ENCODE measurements at regions not wholly inside any gene's neighbourhood (a gene's known extent, or its start where the extent isn't known, plus 50 kb on each side); places are given as distances from the start of the nearest gene placed in this dataset.
"Not testable (repeated sequence)": the region's sequence is repeated elsewhere in the genome, so short reads cannot be mapped to it uniquely, and the experiment has no call there.

- ATAC-seq; H3K4me1 ChIP-seq; H3K9me3 ChIP-seq; H3K27me3 ChIP-seq; H3K4me3 ChIP-seq; DNase-seq; H3K27ac ChIP-seq; intact Hi-C loops (cut with DNase I); H3K36me3 ChIP-seq: not testable (repeated sequence)
Measured at GRCh38 chr11:49579492-49579891, 371.1 kb upstream of the FOLH1 start.

- ATAC-seq; intact Hi-C loops (cut with DNase I); H3K36me3 ChIP-seq; H3K27ac ChIP-seq; H3K9me3 ChIP-seq; DNase-seq; H3K4me3 ChIP-seq; H3K27me3 ChIP-seq; H3K4me1 ChIP-seq: not testable (repeated sequence)
Measured at GRCh38 chr11:49585495-49585894, 366.7 kb upstream of the OR4C13 start.

GRCh38 chr11:49608892-49609291 lies 343.3 kb upstream of the OR4C13 start:
- H3K36me3 ChIP-seq; H3K27ac ChIP-seq; H3K9me3 ChIP-seq; intact Hi-C loops (cut with DNase I); H3K4me3 ChIP-seq; ATAC-seq; H3K4me1 ChIP-seq; DNase-seq; H3K27me3 ChIP-seq: not testable (repeated sequence)

- H3K27me3 ChIP-seq; DNase-seq; H3K9me3 ChIP-seq; H3K4me3 ChIP-seq; H3K4me1 ChIP-seq; intact Hi-C loops (cut with DNase I); ATAC-seq; H3K36me3 ChIP-seq; H3K27ac ChIP-seq: not testable (repeated sequence)
Measured at GRCh38 chr11:49623872-49624271, 328.3 kb upstream of the OR4C13 start.

GRCh38 chr11:49670705-49671104 lies 281.5 kb upstream of the OR4C13 start:
- DNase-seq; H3K4me3 ChIP-seq; intact Hi-C loops (cut with DNase I); H3K27me3 ChIP-seq; ATAC-seq; H3K9me3 ChIP-seq; H3K36me3 ChIP-seq; H3K4me1 ChIP-seq; H3K27ac ChIP-seq: not testable (repeated sequence)

- DNase-seq; H3K36me3 ChIP-seq; H3K27ac ChIP-seq; H3K27me3 ChIP-seq; ATAC-seq; H3K4me1 ChIP-seq; H3K4me3 ChIP-seq; H3K9me3 ChIP-seq; intact Hi-C loops (cut with DNase I): not testable (repeated sequence)
Measured at GRCh38 chr11:49702121-49702520, 250.1 kb upstream of the OR4C13 start.

- H3K4me3 ChIP-seq; H3K9me3 ChIP-seq; H3K4me1 ChIP-seq; ATAC-seq; H3K27me3 ChIP-seq; H3K27ac ChIP-seq; H3K36me3 ChIP-seq; intact Hi-C loops (cut with DNase I); DNase-seq: not testable (repeated sequence)
Measured at GRCh38 chr11:49750447-49750846, 201.7 kb upstream of the OR4C13 start.

GRCh38 chr11:49750960-49751359 lies 201.2 kb upstream of the OR4C13 start:
- H3K27ac ChIP-seq; intact Hi-C loops (cut with DNase I); H3K4me1 ChIP-seq; H3K9me3 ChIP-seq; H3K4me3 ChIP-seq; DNase-seq; H3K27me3 ChIP-seq; ATAC-seq; H3K36me3 ChIP-seq: not testable (repeated sequence)

GRCh38 chr11:49780791-49781190 lies 171.4 kb upstream of the OR4C13 start:
- H3K27ac ChIP-seq; intact Hi-C loops (cut with DNase I); ATAC-seq; H3K4me3 ChIP-seq; H3K27me3 ChIP-seq; H3K4me1 ChIP-seq; H3K36me3 ChIP-seq; H3K9me3 ChIP-seq: not testable (repeated sequence)
- peak in 1 of 4 donors; percentile 19 for DNase-seq

GRCh38 chr11:49782000-49782399 lies 170.2 kb upstream of the OR4C13 start:
- DNase-seq; ATAC-seq; intact Hi-C loops (cut with DNase I): not testable (repeated sequence)

GRCh38 chr11:49783841-49784240 lies 168.3 kb upstream of the OR4C13 start:
- H3K36me3 ChIP-seq; H3K27me3 ChIP-seq; intact Hi-C loops (cut with DNase I); H3K4me3 ChIP-seq; H3K27ac ChIP-seq; H3K9me3 ChIP-seq; H3K4me1 ChIP-seq; ATAC-seq: not testable (repeated sequence)
- DNase-seq: peak in 1 of 4 donors; percentile 16

More at GRCh38 chr11:49782000-49782399, 170.2 kb upstream of the OR4C13 start:
- not testable (repeated sequence) for H3K4me1 ChIP-seq, H3K27me3 ChIP-seq, H3K27ac ChIP-seq, H3K36me3 ChIP-seq, H3K9me3 ChIP-seq, H3K4me3 ChIP-seq

- H3K27me3 ChIP-seq; H3K9me3 ChIP-seq; DNase-seq; H3K4me1 ChIP-seq; intact Hi-C loops (cut with DNase I); H3K36me3 ChIP-seq; H3K27ac ChIP-seq; H3K4me3 ChIP-seq; ATAC-seq: not testable (repeated sequence)
Measured at GRCh38 chr11:49789787-49790186, 162.4 kb upstream of the OR4C13 start.

- H3K4me1 ChIP-seq; H3K36me3 ChIP-seq; H3K4me3 ChIP-seq; intact Hi-C loops (cut with DNase I); H3K27me3 ChIP-seq; H3K27ac ChIP-seq; ATAC-seq: not testable (repeated sequence)
- peak in 1 of 4 donors; percentile 77 for DNase-seq
- peaks cover 0 to 13% of the 10 kb centered on the region in 2 donors for H3K9me3 ChIP-seq
Measured at GRCh38 chr11:49798206-49798837, 153.9 kb upstream of the OR4C13 start.
